ENCODE measurements at regions not wholly inside any gene's neighbourhood (a gene's known extent, or its start where the extent isn't known, plus 50 kb on each side); places are given as distances from the start of the nearest gene placed in this dataset.

GRCh38 chr17:79258041-79258440, 183.4 kb downstream of the ENGASE start:
- Histone ChIP-seq H2BK15ac (ENCODE audit: low read depth, low read length) (no peak overlapping the region), H3K4ac (ENCODE audit: low read depth, low read length) (no peak overlapping the region), H4K5ac (ENCODE audit: insufficient read length, low read depth, low read length) (peak overlapping the region; percentile 74), H4K8ac (replicated peaks; ENCODE audit: insufficient read length, low read depth, low read length) (peak overlapping the region; percentile 84), H3K56ac (ENCODE audit: insufficient read length, low read depth, low read length) (no peak overlapping the region), H3K4me2 (ENCODE audit: insufficient read depth, insufficient read length, low read length) (no peak overlapping the region), H3T11ph (ENCODE audit: low read length) (no peak overlapping the region), H3K18ac (ENCODE audit: insufficient read length, low read depth, low read length) (peak overlapping the region; percentile 35), H3K9ac (ENCODE audit: extremely low read depth, insufficient read length, low read length) (no peak overlapping the region), H3K23ac (ENCODE audit: insufficient read length, low read depth, low read length) (no peak overlapping the region), H2AFZ (ENCODE audit: low read length) (no peak overlapping the region), H3K79me1 (ENCODE audit: insufficient read depth, low read depth, low read length, poor library complexity, severe bottlenecking) (no peaks in the 10 kb centered on the region), H4K91ac (ENCODE audit: insufficient read length, low read depth, low read length) (no peak overlapping the region), H4K20me1 (ENCODE audit: control insufficient read depth, insufficient read depth, insufficient read length) (peaks cover 3% of the 10 kb centered on the region), H3K23me2 (ENCODE audit: insufficient read length, low read depth, low read length, poor library complexity, severe bottlenecking) (no peaks in the 10 kb centered on the region), H3K27ac (ENCODE audit: insufficient read length, low read depth, low read length) (no peak overlapping the region), H2BK20ac (ENCODE audit: low read depth, low read length, poor library complexity, severe bottlenecking) (no peak overlapping the region), H2AK5ac (ENCODE audit: insufficient read length, low read length) (no peak overlapping the region), H3K14ac (ENCODE audit: insufficient read depth, low read length) (no peak overlapping the region), H2BK120ac (ENCODE audit: low read depth, low read length, poor library complexity, severe bottlenecking) (no peak overlapping the region), H2BK5ac (ENCODE audit: insufficient read length, low read length) (no peak overlapping the region), H3K9me3 (ENCODE audit: control insufficient read depth, low read depth, low read length) (no peaks in the 10 kb centered on the region), H2BK12ac (ENCODE audit: insufficient read length, low read depth, low read length) (no peak overlapping the region), H3K79me2 (ENCODE audit: insufficient read depth, low read length) (no peaks in the 10 kb centered on the region), H3K4me1 (ENCODE audit: insufficient read depth, low read length) (no peaks in the 10 kb centered on the region; the same call in 1 of the 2 replicates), H3K27me3 (ENCODE audit: insufficient read depth, low read length) (no peaks in the 10 kb centered on the region; the same call in 1 of the 2 replicates)
- DNase-seq, result no peak
- H3K9me3 Mint-ChIP-seq, result no peaks in the 10 kb centered on the region; a peak in 1 of 5 replicates
- H3K27me3 Mint-ChIP-seq (ENCODE audit: low read depth), result peaks cover 10% of the 10 kb centered on the region
- H3K27ac Mint-ChIP-seq, result no peak overlapping the region
- TF ChIP-seq CTCF (conservative IDR thresholded peaks at IDR 0.05), result no peak
- peaks cover 0 to 2% of the 10 kb centered on the region in 2 experiments; a peak in 2 of 4 replicates for H3K4me1 Mint-ChIP-seq
- no peaks in the 10 kb centered on the region for H3K36me3 Mint-ChIP-seq (ENCODE audit: insufficient read depth in 1 of 3, low read depth in 3 of 3)
- no CpG with 5 or more reads among the region's 8 CpGs for WGBS (ENCODE audit: extremely low coverage, insufficient read length, low lambda C conversion rate)
- H3K4me3 Mint-ChIP-seq, result no peak overlapping the region

All from H9 (cell line).